Activated CD4-positive, alpha-beta T cell treated with anti-CD3 and anti-CD28 coated beads, Interleukin-2, amount 50 U/mL, for 24 hours (primary cell): ENCODE measurements at regions not wholly inside any gene's neighbourhood (a gene's known extent, or its start where the extent isn't known, plus 50 kb on each side); places are given as distances from the start of the nearest gene placed in this dataset.
"Not testable (repeated sequence)": the region's sequence is repeated elsewhere in the genome, so short reads cannot be mapped to it uniquely, and the experiment has no call there.

Source experiments
- DNase-seq, 2 donors: peaks; one replicate each; pipeline ENCODE4 v3.0.0-alpha.2; 2020; ENCODE audit warnings: low read depth in 1 of 2, low spot score in 1 of 2

- peak; percentile 26 to 49 for DNase-seq
Observed at GRCh38 chr14:99995700-99996356, 69.4 kb upstream of the EVL start.

GRCh38 chr14:99996951-99997571 is 68.2 kb upstream of the EVL start:
- no peak for DNase-seq

GRCh38 chr14:100000398-100000797 is 64.8 kb upstream of the EVL start:
- not testable (repeated sequence) for DNase-seq

GRCh38 chr14:100004392-100004791 is 60.8 kb upstream of the EVL start:
- DNase-seq: no peak

GRCh38 chr14:100007254-100007653 is 58.0 kb upstream of the EVL start:
- DNase-seq: no peak

- not testable (repeated sequence) for DNase-seq
Observed at GRCh38 chr14:100009802-100010201, 55.4 kb upstream of the EVL start.

GRCh38 chr14:100010679-100011078 is 54.5 kb upstream of the EVL start:
- no peak for DNase-seq

- no peak for DNase-seq
Observed at GRCh38 chr14:100011628-100012325, 53.4 kb upstream of the EVL start.

GRCh38 chr14:100012478-100013327 is 52.5 kb upstream of the EVL start:
- DNase-seq: no peak

- no peak for DNase-seq
Observed at GRCh38 chr14:100015251-100015655, 50.0 kb upstream of the EVL start.
